GM18499 (cell line): ENCODE measurements at regions not wholly inside any gene's neighbourhood (a gene's known extent, or its start where the extent isn't known, plus 50 kb on each side); places are given as distances from the start of the nearest gene placed in this dataset.

ENCODE experiments used
- ATAC-seq: cut with Tn5 transposase; IDR thresholded peaks from one replicate; pipeline ENCODE4 v1.9.1; 2021; ENCODE audit warnings: moderate number of reproducible peaks; ENCODE audit not compliant: insufficient read depth, unreplicated experiment

GRCh38 chr4:89447543-89447942 is 139.9 kb upstream of the GPRIN3 start:
- no peak for ATAC-seq

- ATAC-seq, result no peak
Observed at GRCh38 chr4:89446193-89446592, 138.6 kb upstream of the GPRIN3 start.

GRCh38 chr4:89439533-89439932 is 131.9 kb upstream of the GPRIN3 start:
- no peak for ATAC-seq

GRCh38 chr4:89438102-89438831 is 130.7 kb upstream of the GPRIN3 start:
- no peak for ATAC-seq

GRCh38 chr4:89434364-89434988 is 126.9 kb upstream of the GPRIN3 start:
- ATAC-seq, result peak; percentile 77

GRCh38 chr4:89427782-89428181 is 120.2 kb upstream of the GPRIN3 start:
- ATAC-seq, result no peak

- no peak for ATAC-seq
Observed at GRCh38 chr4:89425023-89425422, 117.4 kb upstream of the GPRIN3 start.

GRCh38 chr4:89422441-89422990 is 114.9 kb upstream of the GPRIN3 start:
- ATAC-seq, result no peak

- no peak for ATAC-seq
Observed at GRCh38 chr4:89420507-89420906, 112.9 kb upstream of the GPRIN3 start.

GRCh38 chr4:89419111-89419695 is 111.6 kb upstream of the GPRIN3 start:
- ATAC-seq, result no peak

- ATAC-seq, result no peak
Observed at GRCh38 chr4:89416960-89417359, 109.4 kb upstream of the GPRIN3 start.

GRCh38 chr4:89413518-89413917 is 105.9 kb upstream of the GPRIN3 start:
- no peak for ATAC-seq

GRCh38 chr4:89411539-89412309 is 104.1 kb upstream of the GPRIN3 start:
- no peak for ATAC-seq

GRCh38 chr4:89410687-89411086 is 103.1 kb upstream of the GPRIN3 start:
- no peak for ATAC-seq

GRCh38 chr4:89404530-89404929 is 96.9 kb upstream of the GPRIN3 start:
- ATAC-seq, result no peak

- no peak for ATAC-seq
Observed at GRCh38 chr4:89403826-89404225, 96.2 kb upstream of the GPRIN3 start.

- ATAC-seq, result no peak
Observed at GRCh38 chr4:89400287-89401035, 92.9 kb upstream of the GPRIN3 start.

GRCh38 chr4:89398644-89399043 is 91.0 kb upstream of the GPRIN3 start:
- no peak for ATAC-seq

- ATAC-seq, result no peak
Observed at GRCh38 chr4:89398146-89398545, 90.5 kb upstream of the GPRIN3 start.

GRCh38 chr4:89397441-89397840 is 89.8 kb upstream of the GPRIN3 start:
- ATAC-seq, result no peak
